MV-4-11 (cell line): ENCODE measurements at regions not wholly inside any gene's neighbourhood (a gene's known extent, or its start where the extent isn't known, plus 50 kb on each side); places are given as distances from the start of the nearest gene placed in this dataset.
"Not testable (repeated sequence)": the region's sequence is repeated elsewhere in the genome, so short reads cannot be mapped to it uniquely, and the experiment has no call there.

Experiments
- DNase-seq: peaks from one replicate; lab custom pipeline; 2025; lab: John Stamatoyannopoulos, UW

- no peak for DNase-seq
Measured at GRCh38 chr12:46490635-46491034, 118.1 kb upstream of the SLC38A2 start.

- no peak for DNase-seq
Measured at GRCh38 chr12:46489951-46490388, 117.4 kb upstream of the SLC38A2 start.

- peak; percentile 89 for DNase-seq
Measured at GRCh38 chr12:46487567-46488131, 115.1 kb upstream of the SLC38A2 start.

GRCh38 chr12:46486588-46486987 is 114.0 kb upstream of the SLC38A2 start:
- no peak for DNase-seq

- DNase-seq = peak; percentile 11
Measured at GRCh38 chr12:46485853-46486252, 113.3 kb upstream of the SLC38A2 start.

GRCh38 chr12:46484396-46485061 is 112.0 kb upstream of the SLC38A2 start:
- no peak for DNase-seq

- DNase-seq = no peak
Measured at GRCh38 chr12:46483572-46484395, 111.2 kb upstream of the SLC38A2 start.

GRCh38 chr12:46480724-46481123 is 108.2 kb upstream of the SLC38A2 start:
- DNase-seq = no peak

GRCh38 chr12:46480316-46480715 is 107.7 kb upstream of the SLC38A2 start:
- DNase-seq = no peak

GRCh38 chr12:46478123-46478522 is 105.5 kb upstream of the SLC38A2 start:
- no peak for DNase-seq

GRCh38 chr12:46477541-46477940 is 105.0 kb upstream of the SLC38A2 start:
- no peak for DNase-seq

- DNase-seq = no peak
Measured at GRCh38 chr12:46475972-46476645, 103.5 kb upstream of the SLC38A2 start.

- DNase-seq = not testable (repeated sequence)
Measured at GRCh38 chr12:46474385-46474784, 101.8 kb upstream of the SLC38A2 start.

- DNase-seq = peak; percentile 92
Measured at GRCh38 chr12:46473634-46474329, 101.2 kb upstream of the SLC38A2 start.

GRCh38 chr12:46472893-46473633 is 100.5 kb upstream of the SLC38A2 start:
- DNase-seq = no peak

- DNase-seq = no peak
Measured at GRCh38 chr12:46472144-46472705, 99.7 kb upstream of the SLC38A2 start.

GRCh38 chr12:46471404-46471803 is 98.8 kb upstream of the SLC38A2 start:
- no peak for DNase-seq

- no peak for DNase-seq
Measured at GRCh38 chr12:46470975-46471374, 98.4 kb upstream of the SLC38A2 start.

GRCh38 chr12:46470036-46470627 is 97.6 kb upstream of the SLC38A2 start:
- peak; percentile 66 for DNase-seq

GRCh38 chr12:46468813-46469212 is 96.2 kb upstream of the SLC38A2 start:
- no peak for DNase-seq
